K562 (cell line): ENCODE measurements at regions not wholly inside any gene's neighbourhood (a gene's known extent, or its start where the extent isn't known, plus 50 kb on each side); places are given as distances from the start of the nearest gene placed in this dataset.

ENCODE experiments used
- ATAC-seq: fragments of 200-7000 bp; cut with Tn5 transposase; 3 replicates; pipeline ENCODE4 v1.9.1; 2020; ENCODE audit warnings: moderate library complexity
- BruUV-seq: library from RNA; stranded (reverse); fragments of 400-500 nt; replicated peaks from 2 replicates; lab custom pipeline; 2021; lab: Mats Ljungman, UMichigan
- CTCF ChIA-PET: fragments of 300-600 bp; formaldehyde crosslinking; extraction: SDS; loops from one replicate; lab custom pipeline; 2021; ENCODE audit warnings: low intra/inter-chr PET ratio; lab: Yijun Ruan, JAX
- POLR2A ChIA-PET: fragments of 300-600, 350-650 bp; sonication (Branson Sonifier 250); formaldehyde crosslinking; extraction: SDS; loops from one replicate; lab custom pipeline; 2021; ENCODE audit warnings: antibody characterized with exemption, inconsistent platforms; lab: Yijun Ruan, JAX
- DNase-seq, 4 experiments: peaks; one replicate each; pipeline versions ENCODE4 v3.0.0 to v3.0.0-alpha.2; 2011 to 2018; ENCODE audit warnings: low spot score in 3 of 4, mixed read lengths in 3 of 4; ENCODE audit errors: extremely low read depth in 1 of 4
- FAIRE-seq: peaks from 2 replicates; lab custom pipeline; 2011; peaks lifted over from hg19 to GRCh38; lab: Jason Lieb, UNC
- H2AFZ ChIP-seq: 2 replicates; pipeline ENCODE4 v1.6.0; 2011; ENCODE audit warnings: low read depth, low read length, control low read depth, inconsistent platforms
- H3K27ac ChIP-seq: fragments of 200-600 bp; 3 replicates; pipeline ENCODE4 v1.8.0; 2011; ENCODE audit warnings: low read depth, mild to moderate bottlenecking, control low read depth, inconsistent platforms, low read length, moderate library complexity, mixed read lengths; ENCODE audit errors: extremely low read depth
- H3K27me3 ChIP-seq, 2 experiments: fragments of 300-600 bp in 1 of 2; 2 replicates in 1 of 2; 3 replicates in 1 of 2; pipeline versions ENCODE4 v1.6.0 to v1.8.0; 2011; ENCODE audit warnings: inconsistent platforms in 2 of 2, low read length in 2 of 2, mild to moderate bottlenecking in 1 of 2, mixed read lengths in 1 of 2, moderate library complexity in 1 of 2; ENCODE audit not compliant: control insufficient read depth in 2 of 2, insufficient read depth in 2 of 2
- H3K36me3 ChIP-seq: fragments of 300-600 bp; 3 replicates; pipeline ENCODE4 v1.8.0; 2011; ENCODE audit warnings: mild to moderate bottlenecking, low read length, inconsistent platforms; ENCODE audit not compliant: control insufficient read depth, insufficient read depth
- H3K4me1 ChIP-seq, 2 experiments: fragments of 200-600 bp in 1 of 2; replicated peaks in 1 of 2; 2 replicates in 1 of 2; 3 replicates in 1 of 2; pipeline versions ENCODE4 v1.5.1 to v1.8.0; 2011; ENCODE audit warnings: inconsistent platforms in 2 of 2, low read length in 2 of 2, mild to moderate bottlenecking in 1 of 2, mixed read lengths in 1 of 2, moderate library complexity in 1 of 2; ENCODE audit not compliant: control insufficient read depth in 2 of 2, insufficient read depth in 2 of 2
- H3K4me2 ChIP-seq: 2 replicates; pipeline ENCODE4 v1.6.1; 2011; ENCODE audit warnings: low read length, control low read depth, inconsistent platforms, mixed read lengths; ENCODE audit not compliant: insufficient read depth
- H3K4me3 ChIP-seq: fragments of 200-600 bp; sonication (generic), shearing (Covaris generic); 2 replicates; pipeline ENCODE4 v1.5.1; 2016; ENCODE audit warnings: control low read depth, inconsistent platforms
- H3K79me2 ChIP-seq: fragments of 200-600 bp; 3 replicates; pipeline ENCODE4 v1.8.0; 2011; ENCODE audit warnings: low read length, inconsistent platforms; ENCODE audit not compliant: control insufficient read depth, insufficient read depth
- H3K9ac ChIP-seq, 2 experiments: 2 replicates each; pipeline versions ENCODE4 v1.6.0 to v1.6.1; 2011; ENCODE audit warnings: low read depth in 2 of 2, low read length in 2 of 2, control low read depth in 1 of 2, inconsistent platforms in 1 of 2, mild to moderate bottlenecking in 1 of 2, mixed read lengths in 1 of 2; ENCODE audit not compliant: insufficient read depth in 1 of 2
- H3K9me1 ChIP-seq: one replicate; pipeline ENCODE4 v1.6.0; 2011; ENCODE audit warnings: inconsistent platforms, mild to moderate bottlenecking, low read length, moderate library complexity; ENCODE audit not compliant: control insufficient read depth, insufficient read depth
- H3K9me3 ChIP-seq: replicated peaks from 2 replicates; pipeline ENCODE4 v1.5.1; 2011; ENCODE audit warnings: low read depth, low read length, inconsistent platforms; ENCODE audit not compliant: control insufficient read depth, insufficient read depth
- H4K20me1 ChIP-seq: replicated peaks from 2 replicates; pipeline ENCODE4 v1.6.1; 2011; ENCODE audit warnings: low read length, inconsistent platforms, mixed read lengths; ENCODE audit not compliant: control insufficient read depth, insufficient read depth
- ATF3 ChIP-seq, 2 experiments: fragments of 450-650 bp in 1 of 2; sonication (generic) in 1 of 2; formaldehyde crosslinking in 1 of 2; IDR thresholded peaks in 1 of 2; conservative IDR thresholded peaks in 1 of 2; 2 replicates each; pipeline versions ENCODE4 v1.6.1 to v1.8.1; 2016 to 2023; ENCODE audit warnings: mild to moderate bottlenecking in 2 of 2, moderate library complexity in 2 of 2, inconsistent platforms in 1 of 2, missing genetic modification reagents in 1 of 2
- CEBPB ChIP-seq: fragments of 450-650 bp; IDR thresholded peaks from 2 replicates; pipeline ENCODE4 v1.6.1; 2016; ENCODE audit warnings: missing genetic modification characterization, missing compliant biosample characterization
- CEBPG ChIP-seq, 3 experiments: fragments of 200-800 bp in 1 of 3; sonication (Bioruptor generic) in 1 of 3; sonication (generic) in 1 of 3; formaldehyde crosslinking in 1 of 3; IDR thresholded peaks in 2 of 3; conservative IDR thresholded peaks in 1 of 3; 2 replicates each; pipeline versions ENCODE4 v1.6.1 to v1.8.0; 2016 to 2022; ENCODE audit warnings: missing compliant biosample characterization in 2 of 3, missing genetic modification characterization in 2 of 3, mild to moderate bottlenecking in 1 of 3, missing genetic modification reagents in 1 of 3
- CREB5 ChIP-seq: fragments of 250-450 bp; sonication (Bioruptor Pico); IDR thresholded peaks from 2 replicates; pipeline ENCODE4 v1.5.0; 2020; ENCODE audit warnings: mild to moderate bottlenecking
- ESRRB ChIP-seq: fragments of 250-450 bp; sonication (Bioruptor Pico); IDR thresholded peaks from 2 replicates; pipeline ENCODE4 v1.5.0; 2020; ENCODE audit warnings: mild to moderate bottlenecking, moderate library complexity, borderline replicate concordance
- KLF10 ChIP-seq: fragments of 250-450 bp; sonication (Bioruptor Pico); IDR thresholded peaks from 2 replicates; pipeline ENCODE4 v1.6.1; 2021; ENCODE audit warnings: matching md5 sums
- POLR2H ChIP-seq: IDR thresholded peaks from 2 replicates; pipeline ENCODE4 v1.6.1; 2016; ENCODE audit warnings: missing genetic modification characterization, low read depth, mild to moderate bottlenecking, control low read depth, missing compliant biosample characterization, moderate library complexity
- TRIM25 ChIP-seq: fragments of 450-650 bp; IDR thresholded peaks from 2 replicates; pipeline ENCODE4 v1.7.0; 2016; ENCODE audit warnings: borderline replicate concordance
- ZNF586 ChIP-seq: fragments of 450-650 bp; formaldehyde crosslinking; conservative IDR thresholded peaks from 2 replicates; pipeline ENCODE4 v1.4.0; 2020; ENCODE audit warnings: mild to moderate bottlenecking, moderate library complexity
- ZNF589 ChIP-seq: fragments of 200-800 bp; sonication (Bioruptor generic); IDR thresholded peaks from 2 replicates; pipeline ENCODE4 v1.6.1; 2016; ENCODE audit warnings: low read depth, missing genetic modification characterization, missing compliant biosample characterization
- WGBS: fragments of 100-300 bp; shearing (Covaris generic); methylation state at CpG from one replicate; pipeline ENCODE4 v1.1.6; 2016; ENCODE audit warnings: low coverage, mixed read lengths; ENCODE audit not compliant: insufficient coverage; ENCODE audit errors: missing lambda C conversion rate; 5-methylcytosine and 5-hydroxymethylcytosine counted together
- in situ Hi-C: fragments of 300-500 bp; cut with MboI; formaldehyde crosslinking; loops from 4 replicates; pipeline ENCODE4 v1.15.0; 2018; ENCODE audit warnings: inconsistent platforms, mixed read lengths
- intact Hi-C: fragments of 100-400 bp; cut with micrococcal nuclease; formaldehyde crosslinking; loops from 2 replicates; pipeline ENCODE4 v1.14.2; 2022

- CTCF ChIA-PET, result no interaction called here
Observed at GRCh38 chr17:36848008-36848902, 89.0 kb upstream of the LHX1 start.

More at GRCh38 chr17:36848008-36848902, 89.0 kb upstream of the LHX1 start:
- H3K9me1 ChIP-seq, result no peaks in the 10 kb centered on the region
- no peak overlapping the region for H2AFZ ChIP-seq
- no peak overlapping the region for H3K4me2 ChIP-seq
- ATAC-seq (no peak), FAIRE-seq (no peak), DNase-seq (no peak)
- no peaks in the 10 kb centered on the region for H3K9me3 ChIP-seq
- H3K79me2 ChIP-seq, result no peaks in the 10 kb centered on the region
- H4K20me1 ChIP-seq, result peaks cover 5% of the 10 kb centered on the region; the same call in 1 of the 2 replicates
- no peaks in the 10 kb centered on the region for H3K36me3 ChIP-seq
- H3K27me3 ChIP-seq, result peaks cover 0 to 30% of the 10 kb centered on the region in 2 experiments; a peak in 4 of 5 replicates
- H3K4me1 ChIP-seq, result peaks cover 0 to 6% of the 10 kb centered on the region in 2 experiments; a peak in 3 of 5 replicates
- TF ChIP-seq ZNF586 (CRISPR knock-in tag), result no peak
- TF ChIP-seq TRIM25, result no peak
- TF ChIP-seq ZNF589, result no peak
- TF ChIP-seq CEBPG (CRISPR knock-in tag; IDR thresholded peaks at IDR 0.05), result 0 out of 2 replicates have a peak, but pooled peaks have one; percentile 28
- peak; percentile 35 to 65; a peak in 3 of 4 replicates for TF ChIP-seq CEBPG (tag; conservative IDR thresholded peaks at IDR 0.05 in 1 of 2, IDR thresholded peaks at IDR 0.05 in 1 of 2)
- TF ChIP-seq CREB5 (CRISPR knock-in tag), result no peak
- TF ChIP-seq ATF3 (IDR thresholded peaks at IDR 0.05), result peak; percentile 80
- TF ChIP-seq ATF3 (CRISPR knock-in tag; conservative IDR thresholded peaks at IDR 0.05), result no peak
- TF ChIP-seq POLR2H (tag), result no peak
- TF ChIP-seq KLF10, result no peak
- TF ChIP-seq ESRRB (CRISPR knock-in tag), result no peak
- peak; percentile 45; the same call in 1 of the 2 replicates for TF ChIP-seq CEBPB
- intact Hi-C loops, result no loop called here
- WGBS, result 30% methylated on average over 10 of the region's 10 CpGs
- H3K4me3 ChIP-seq, result no peak overlapping the region
- no TSS peak for BruUV-seq
- no peak overlapping the region for H3K9ac ChIP-seq
- POLR2A ChIA-PET, result no interaction called here
- H3K27ac ChIP-seq, result no peak overlapping the region
- in situ Hi-C loops, result no loop called here
